GM19395 (cell line): ENCODE measurements at regions not wholly inside any gene's neighbourhood (a gene's known extent, or its start where the extent isn't known, plus 50 kb on each side); places are given as distances from the start of the nearest gene placed in this dataset.

Experiments used
- ATAC-seq: cut with Tn5 transposase; IDR thresholded peaks from one replicate; pipeline ENCODE4 v1.9.1; 2021; ENCODE audit warnings: mild to moderate bottlenecking, moderate library complexity; ENCODE audit not compliant: unreplicated experiment

- no peak for ATAC-seq
Measured at GRCh38 chr13:42474954-42475353, 99.0 kb upstream of the TNFSF11 start.

- ATAC-seq, result no peak
Measured at GRCh38 chr13:42477596-42478190, 96.3 kb upstream of the TNFSF11 start.

- no peak for ATAC-seq
Measured at GRCh38 chr13:42478531-42479156, 95.3 kb upstream of the TNFSF11 start.

GRCh38 chr13:42484386-42484785, 89.6 kb upstream of the TNFSF11 start:
- no peak for ATAC-seq

GRCh38 chr13:42485272-42485671, 88.7 kb upstream of the TNFSF11 start:
- ATAC-seq, result no peak

- ATAC-seq, result no peak
Measured at GRCh38 chr13:42486711-42487198, 87.2 kb upstream of the TNFSF11 start.

- no peak for ATAC-seq
Measured at GRCh38 chr13:42487221-42487620, 86.7 kb upstream of the TNFSF11 start.

GRCh38 chr13:42490676-42491075, 83.3 kb upstream of the TNFSF11 start:
- ATAC-seq, result no peak

- no peak for ATAC-seq
Measured at GRCh38 chr13:42492372-42492920, 81.5 kb upstream of the TNFSF11 start.

GRCh38 chr13:42494157-42494556, 79.8 kb upstream of the TNFSF11 start:
- ATAC-seq, result no peak

- ATAC-seq, result no peak
Measured at GRCh38 chr13:42495255-42495654, 78.7 kb upstream of the TNFSF11 start.

GRCh38 chr13:42495751-42496150, 78.2 kb upstream of the TNFSF11 start:
- ATAC-seq, result no peak

GRCh38 chr13:42496926-42497554, 76.9 kb upstream of the TNFSF11 start:
- ATAC-seq, result peak; percentile 42

GRCh38 chr13:42497798-42498197, 76.2 kb upstream of the TNFSF11 start:
- ATAC-seq, result peak; percentile 92

- ATAC-seq, result no peak
Measured at GRCh38 chr13:42498521-42498920, 75.4 kb upstream of the TNFSF11 start.
